Astrocyte of the hippocampus (primary cell): ENCODE measurements at regions not wholly inside any gene's neighbourhood (a gene's known extent, or its start where the extent isn't known, plus 50 kb on each side); places are given as distances from the start of the nearest gene placed in this dataset.

Source experiments
- DNase-seq: peaks from one replicate; pipeline ENCODE4 v3.0.0; 2011; ENCODE audit warnings: low read depth, low spot score

DNA sequence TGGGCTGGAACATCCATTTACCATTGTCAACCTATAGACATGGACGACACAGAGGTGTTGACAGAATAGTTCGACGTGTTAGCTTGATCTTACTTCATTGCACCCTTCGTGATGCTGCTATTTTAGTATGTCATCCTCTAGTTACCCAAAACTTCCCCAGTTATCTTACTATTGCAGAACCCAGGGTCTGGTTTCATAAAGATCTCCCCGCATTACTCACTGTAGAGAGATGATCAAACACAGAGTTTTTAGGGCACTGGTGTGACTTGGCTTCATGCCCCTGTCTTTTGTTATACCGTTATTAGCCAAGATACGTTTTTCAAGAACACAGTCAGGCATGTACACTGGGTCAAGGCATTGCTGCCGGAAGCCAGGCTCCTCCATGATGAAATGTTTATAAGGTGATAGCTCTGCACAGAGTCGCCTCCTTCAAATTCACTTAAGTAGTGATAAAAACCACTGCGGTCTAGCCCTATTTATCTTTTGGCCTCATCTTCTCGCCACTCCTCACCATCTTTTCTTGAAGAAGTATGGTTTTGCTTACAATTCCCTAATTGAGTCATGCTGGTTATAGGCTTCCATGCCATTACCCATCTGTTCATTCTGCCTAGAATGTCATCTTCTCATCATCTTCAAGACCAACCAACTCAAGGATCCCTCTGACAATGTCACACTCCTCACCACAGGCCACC lies 1127.9 kb downstream of the VRK1 start:
- DNase-seq, result no peak

DNA sequence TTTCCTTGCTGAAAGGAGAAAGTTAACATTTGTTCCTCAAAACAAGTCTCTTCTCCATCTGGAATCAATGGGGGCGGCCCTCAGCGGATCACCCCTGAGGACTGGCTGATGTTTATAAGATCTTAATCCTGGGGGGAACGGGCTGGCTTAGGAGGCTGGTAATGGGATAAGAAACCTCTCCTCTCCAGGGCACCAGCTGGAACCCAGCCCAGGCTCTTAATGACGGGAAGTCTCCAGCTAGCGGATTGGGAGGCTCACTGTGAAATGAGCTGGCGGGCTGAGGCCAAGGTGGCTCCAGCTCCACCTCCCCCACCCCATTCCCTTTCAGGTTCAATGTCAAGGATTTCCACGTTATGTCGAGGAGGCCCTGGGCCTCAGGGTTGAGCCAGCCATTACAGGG lies 1133.0 kb downstream of the VRK1 start:
- no peak for DNase-seq

DNA sequence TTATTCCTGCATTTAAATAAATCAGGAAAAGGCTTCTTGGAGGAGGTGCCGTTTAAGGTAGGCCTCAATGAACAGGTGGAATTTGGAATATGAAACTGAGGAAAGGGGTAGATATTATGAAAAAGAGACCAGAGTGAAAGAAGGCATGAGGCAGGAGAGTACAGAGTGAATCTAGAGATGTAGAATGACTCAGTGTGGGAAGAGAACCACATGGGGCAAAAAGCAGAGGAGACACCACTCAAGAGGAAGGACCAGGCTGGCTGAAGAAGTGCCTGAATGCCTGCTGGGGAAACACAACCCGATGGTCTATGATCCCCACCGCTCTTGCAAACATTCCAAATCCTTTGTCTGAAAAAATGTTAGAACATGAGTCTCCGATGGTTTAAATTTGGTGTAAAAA lies 1134.1 kb downstream of the VRK1 start:
- no peak for DNase-seq

DNA sequence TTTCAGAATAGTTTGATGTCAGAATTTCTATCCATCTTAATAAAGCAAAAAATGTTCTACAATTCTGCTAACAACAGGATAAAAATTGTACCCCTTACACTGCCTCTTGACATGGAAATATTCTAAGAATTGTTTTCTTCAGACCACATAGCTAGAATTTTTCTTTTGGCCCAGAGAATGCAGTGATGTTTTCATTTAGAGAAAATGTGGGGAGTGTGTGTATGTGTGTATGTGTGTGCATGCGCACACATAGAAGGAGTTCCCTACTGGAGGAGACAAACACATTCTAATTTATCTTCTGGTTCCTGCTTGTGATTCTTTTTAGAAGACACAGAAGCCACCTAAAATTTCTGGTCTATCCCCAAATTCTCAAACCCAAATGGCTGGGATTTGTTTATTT lies 1145.7 kb downstream of the VRK1 start:
- peak; percentile 3 for DNase-seq

DNA sequence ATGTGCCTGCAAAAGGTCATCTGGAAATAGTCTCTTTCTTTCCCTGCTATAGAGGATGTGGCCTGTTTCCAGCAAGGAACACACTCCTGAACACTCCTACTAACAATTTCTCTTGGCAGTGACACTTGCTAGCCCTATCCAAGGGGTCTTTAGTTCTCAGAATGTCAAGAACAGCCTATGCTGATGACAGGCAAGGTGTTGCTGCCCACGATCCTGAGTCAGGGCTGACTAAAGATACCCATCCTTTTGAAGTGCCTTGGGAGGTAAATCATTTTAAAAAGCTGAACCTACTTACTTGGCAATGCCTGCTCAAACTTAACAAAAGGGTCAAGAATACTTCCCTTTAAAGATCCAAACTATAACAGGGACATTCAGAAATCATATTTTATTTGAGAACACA lies 1146.4 kb downstream of the VRK1 start:
- DNase-seq, result no peak

DNA sequence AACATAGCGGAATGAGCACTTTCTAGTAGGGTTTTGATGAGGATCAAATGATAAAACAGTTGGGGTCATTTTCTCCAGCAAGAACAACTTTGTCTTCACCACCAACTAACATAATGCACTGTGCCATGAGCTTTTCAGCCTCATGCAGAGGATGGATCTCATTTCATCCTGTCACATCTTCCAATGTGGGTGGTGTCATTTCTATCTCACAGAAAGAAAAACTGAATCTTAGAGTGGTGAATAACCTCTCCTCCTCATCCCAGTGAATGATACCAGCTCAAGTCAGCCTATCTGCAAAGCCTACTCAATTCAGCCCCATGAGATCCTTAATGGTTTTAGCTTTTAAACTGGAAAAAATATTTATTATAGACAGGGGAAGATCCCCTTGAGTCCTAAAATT lies 1147.2 kb downstream of the VRK1 start:
- no peak for DNase-seq

DNA sequence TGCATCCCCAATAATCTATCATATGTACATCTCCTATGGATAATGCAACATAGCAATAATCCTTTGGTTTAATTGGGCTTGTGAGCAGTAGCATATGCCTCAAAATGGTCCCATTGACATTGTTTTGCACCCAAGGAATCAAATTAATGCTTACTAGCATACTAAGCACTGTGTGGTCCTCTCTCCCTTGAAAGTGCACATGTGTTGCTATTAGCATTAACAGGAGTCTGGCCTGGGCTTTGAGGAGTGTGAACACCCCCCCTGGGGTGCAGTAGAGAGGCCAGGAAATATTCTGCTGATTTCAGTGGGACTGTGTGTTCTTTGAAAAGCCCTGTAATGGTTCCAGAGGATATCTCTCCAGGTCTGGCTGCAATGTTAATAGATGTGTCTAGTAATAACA lies 1148.4 kb downstream of the VRK1 start:
- no peak for DNase-seq

DNA sequence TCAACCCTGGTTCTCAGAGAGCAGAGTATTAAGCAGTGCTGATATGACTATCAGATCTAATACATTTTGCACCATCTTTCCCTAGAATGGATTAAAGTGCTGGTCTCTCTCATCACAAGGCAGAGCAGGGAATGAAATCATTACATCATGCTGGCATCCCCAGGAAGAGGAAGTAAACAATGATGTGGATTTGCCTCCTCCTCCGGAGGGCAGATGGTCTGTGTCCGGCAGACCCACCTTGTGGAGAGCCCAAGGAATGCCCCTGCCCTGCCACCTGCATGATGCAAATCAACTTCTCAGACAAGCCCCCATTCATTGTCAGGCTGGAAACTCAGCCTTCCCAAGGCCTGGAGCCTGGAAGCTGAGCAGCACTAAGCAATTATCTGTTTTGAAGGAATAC lies 1149.1 kb downstream of the VRK1 start:
- no peak for DNase-seq

DNA sequence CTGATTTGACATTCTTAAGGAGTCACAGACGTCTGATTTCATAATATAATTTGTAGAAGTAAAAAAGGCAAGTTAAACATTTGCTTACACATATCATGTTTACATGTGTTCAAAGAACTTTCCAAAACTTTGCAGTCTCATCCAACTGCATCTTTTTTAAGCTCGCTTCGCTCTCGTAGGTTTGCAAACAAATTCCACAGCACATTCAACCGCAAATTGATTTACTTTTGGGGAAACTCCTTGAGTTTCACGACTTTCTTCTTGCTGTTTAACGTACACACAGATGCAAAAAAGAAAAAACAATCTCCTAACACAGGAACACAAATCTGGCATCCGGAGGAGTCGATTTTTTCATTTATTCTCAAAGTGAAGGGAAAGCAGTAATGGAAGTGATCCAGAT lies 1149.5 kb downstream of the VRK1 start:
- no peak for DNase-seq

DNA sequence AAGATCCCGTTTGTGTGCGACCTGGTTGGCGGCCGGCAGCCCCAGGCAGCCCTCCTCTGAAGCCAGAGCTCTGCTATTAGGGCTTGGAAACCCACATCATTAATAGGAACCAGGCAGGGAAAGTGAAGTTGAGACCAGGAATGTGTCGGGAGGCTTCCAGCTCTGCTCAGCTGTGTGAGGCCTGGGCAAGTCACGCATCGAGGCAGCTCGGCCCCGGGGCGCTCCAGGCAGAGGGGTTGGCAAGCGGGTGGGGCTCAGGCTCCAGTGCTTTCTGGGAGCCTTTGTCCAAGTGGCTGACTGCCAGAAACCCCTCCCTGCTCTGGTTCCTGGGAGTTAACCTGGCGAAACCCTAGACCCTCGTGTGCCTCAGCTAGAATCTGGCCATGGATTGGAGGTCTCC lies 1151.7 kb downstream of the VRK1 start:
- no peak for DNase-seq

DNA sequence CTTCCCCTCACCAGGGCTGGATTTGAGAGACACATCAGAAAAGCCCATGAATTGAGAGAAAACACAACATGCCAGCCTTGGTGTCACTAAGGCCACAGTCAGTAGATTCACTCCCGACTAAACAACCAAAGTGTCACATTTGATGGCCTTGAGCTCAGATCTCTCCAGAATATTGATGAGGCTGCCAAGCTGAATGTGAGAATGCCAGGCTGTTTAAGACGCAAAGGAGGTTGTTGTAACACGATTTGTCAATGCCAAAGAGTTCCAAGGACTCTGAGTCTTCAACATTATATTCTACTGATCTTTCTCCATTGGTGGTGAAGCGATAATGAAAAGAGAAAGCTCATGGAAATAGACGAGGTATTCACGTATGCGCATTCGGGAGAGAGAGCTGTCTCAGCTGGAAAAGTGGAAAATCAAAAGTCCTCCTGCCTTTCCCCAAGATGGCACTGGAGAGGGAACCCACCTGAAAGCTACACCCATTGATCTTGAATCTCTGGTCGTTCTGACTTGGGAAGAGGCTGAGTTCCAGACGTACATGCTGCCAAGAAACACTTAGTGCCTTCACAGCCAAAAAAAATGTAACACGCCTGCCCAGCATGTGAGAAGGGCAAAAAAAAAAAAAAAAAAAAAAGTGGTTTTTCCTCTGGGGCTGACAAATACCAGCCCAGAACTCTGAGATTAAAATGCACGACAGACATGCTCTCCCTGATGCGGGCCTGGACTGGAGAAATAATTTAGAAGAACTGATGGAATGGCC lies 1159.6 kb downstream of the VRK1 start:
- no peak for DNase-seq

DNA sequence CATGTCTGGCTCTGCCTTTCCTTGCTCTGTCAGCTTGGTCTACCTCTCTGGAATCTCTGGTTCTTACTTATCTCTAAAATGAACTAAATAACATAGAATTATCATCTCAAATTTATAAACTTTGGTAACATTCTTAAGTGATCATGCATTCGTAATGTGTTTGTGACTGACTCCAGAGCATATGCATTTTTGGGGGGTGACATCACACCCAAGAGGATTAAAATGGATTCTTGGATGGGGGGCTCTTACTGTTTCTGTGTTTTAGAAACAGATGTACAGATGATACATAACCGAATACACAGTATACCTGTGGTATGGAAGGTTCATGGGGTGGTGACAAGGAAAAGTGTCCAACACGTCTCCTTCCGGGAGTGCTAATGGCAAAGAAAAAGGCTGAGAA lies 1162.1 kb downstream of the VRK1 start:
- no peak for DNase-seq

DNA sequence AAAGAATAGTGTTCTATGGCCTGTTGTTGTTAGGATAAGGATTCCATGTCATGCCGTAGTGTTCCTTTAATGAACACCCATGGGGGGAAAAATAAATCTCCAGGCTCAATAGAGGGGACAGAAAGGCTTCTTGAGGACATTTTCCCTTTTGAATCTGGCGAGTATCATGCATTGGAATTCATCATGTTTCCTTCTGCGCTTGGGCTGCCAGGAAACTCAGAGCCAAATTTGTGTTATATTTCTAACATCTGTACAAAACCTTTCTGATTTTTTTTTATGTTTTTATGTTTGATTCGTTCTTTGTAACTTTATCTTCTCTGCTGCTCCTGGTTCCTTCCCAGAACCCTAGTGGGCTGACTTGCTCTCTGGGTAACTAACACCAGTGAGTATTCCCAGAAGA lies 1163.3 kb downstream of the VRK1 start:
- no peak for DNase-seq

DNA sequence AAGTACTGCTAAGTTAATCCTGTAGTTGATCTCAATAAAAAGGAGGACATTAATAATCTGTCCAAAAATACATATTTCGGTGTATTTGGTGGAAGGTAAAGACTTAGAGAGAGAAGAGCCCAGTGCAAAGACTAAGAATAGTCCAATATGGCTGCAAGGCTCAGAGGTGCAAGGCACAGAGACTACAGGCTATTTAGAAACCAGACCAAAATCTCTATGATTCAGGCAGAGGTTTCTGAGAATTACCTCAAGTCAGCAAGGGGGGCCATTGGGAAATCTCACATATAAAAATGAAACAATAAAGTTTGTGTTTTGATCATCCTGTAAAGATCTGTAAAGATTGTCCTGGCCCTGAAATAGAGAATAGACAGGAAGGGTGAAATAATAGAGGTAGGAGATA lies 1173.0 kb downstream of the VRK1 start:
- no peak for DNase-seq

DNA sequence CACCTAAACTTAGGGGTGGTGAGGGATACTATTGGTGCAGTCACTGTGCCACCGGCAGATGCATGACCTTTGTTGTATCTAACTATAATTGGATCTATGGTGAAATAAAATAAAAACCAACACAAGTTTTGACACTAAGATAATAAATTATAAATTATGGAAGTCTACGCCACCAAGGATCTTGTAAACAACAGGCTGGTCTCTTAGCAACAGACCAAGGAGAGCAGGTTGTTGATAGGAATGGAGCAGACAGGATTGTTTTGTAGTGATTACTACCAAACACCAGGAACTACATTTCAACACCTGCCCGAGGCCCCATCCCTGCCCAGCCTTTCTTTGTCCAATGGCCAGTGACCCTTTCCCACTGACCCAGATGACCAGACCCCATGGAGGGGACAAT lies 1178.0 kb downstream of the VRK1 start:
- DNase-seq, result no peak

DNA sequence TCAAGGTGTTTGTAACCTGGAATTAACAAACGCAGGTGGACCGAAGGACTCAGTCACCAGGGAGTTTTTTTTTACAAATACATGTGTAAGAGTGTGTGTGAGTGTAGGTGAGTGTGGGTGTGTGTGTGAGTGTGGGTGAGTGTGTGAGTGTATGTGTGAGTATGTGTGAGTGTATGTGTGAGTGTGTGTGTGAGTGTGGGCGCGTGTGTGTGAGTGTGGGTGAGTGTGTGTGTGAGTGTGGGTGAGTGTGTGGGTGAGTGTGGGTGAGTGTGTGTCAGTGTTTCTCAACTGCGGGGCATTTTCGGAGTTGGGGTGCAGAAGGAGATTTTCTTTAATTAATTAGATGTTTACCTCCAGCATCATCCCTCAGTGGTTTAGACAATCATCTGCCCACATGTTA lies 1178.8 kb downstream of the VRK1 start:
- DNase-seq, result no peak

DNA sequence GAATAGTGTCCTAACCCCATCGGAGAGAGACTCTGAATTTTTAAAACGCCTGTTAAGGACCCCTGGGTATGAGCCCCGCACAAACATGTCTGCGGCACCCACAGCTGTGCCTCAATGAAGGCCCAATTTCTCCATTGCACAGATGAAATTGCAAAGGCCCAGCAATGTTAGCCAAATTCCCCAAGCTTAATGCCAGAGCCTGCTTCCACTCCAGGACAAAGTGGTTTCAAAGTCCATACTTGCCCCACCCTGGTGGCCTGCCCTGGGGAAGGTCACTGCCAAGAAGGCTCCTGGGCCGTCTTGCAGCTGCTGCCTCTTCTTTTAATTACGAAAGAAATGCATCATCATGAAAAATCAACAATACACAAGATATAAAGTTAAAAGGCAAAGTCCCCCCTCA lies 1179.7 kb downstream of the VRK1 start:
- DNase-seq, result no peak

DNA sequence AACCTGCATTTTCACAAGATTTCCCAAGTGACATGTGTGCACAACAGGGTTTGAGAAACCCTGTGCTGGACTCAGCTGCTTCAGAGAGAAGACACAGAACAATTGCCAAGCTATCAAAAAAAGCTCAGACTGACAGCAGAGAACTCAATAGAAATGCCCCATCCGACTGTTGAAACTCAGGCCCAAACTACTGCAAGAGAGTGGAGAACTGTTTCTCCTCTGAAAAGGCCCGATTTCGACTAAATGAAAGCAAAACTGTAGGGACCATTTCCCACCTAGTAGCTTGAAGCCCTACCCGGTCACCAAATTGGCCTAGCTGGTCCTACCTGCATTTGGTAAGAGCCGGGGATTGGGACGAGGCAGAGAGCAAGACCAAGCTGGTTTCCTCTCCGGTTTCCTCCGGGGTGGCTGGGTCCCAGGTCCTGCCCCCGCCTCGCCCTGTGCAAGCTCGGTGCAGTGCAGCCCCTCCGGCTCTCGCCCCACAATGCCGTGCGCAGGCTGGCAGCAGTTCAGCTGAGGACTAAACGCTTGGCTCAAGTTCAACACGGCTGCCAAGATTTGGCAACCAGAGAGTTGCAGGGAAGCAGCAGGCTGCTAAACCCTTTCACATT lies 1180.6 kb downstream of the VRK1 start:
- DNase-seq, result peak; percentile 86

DNA sequence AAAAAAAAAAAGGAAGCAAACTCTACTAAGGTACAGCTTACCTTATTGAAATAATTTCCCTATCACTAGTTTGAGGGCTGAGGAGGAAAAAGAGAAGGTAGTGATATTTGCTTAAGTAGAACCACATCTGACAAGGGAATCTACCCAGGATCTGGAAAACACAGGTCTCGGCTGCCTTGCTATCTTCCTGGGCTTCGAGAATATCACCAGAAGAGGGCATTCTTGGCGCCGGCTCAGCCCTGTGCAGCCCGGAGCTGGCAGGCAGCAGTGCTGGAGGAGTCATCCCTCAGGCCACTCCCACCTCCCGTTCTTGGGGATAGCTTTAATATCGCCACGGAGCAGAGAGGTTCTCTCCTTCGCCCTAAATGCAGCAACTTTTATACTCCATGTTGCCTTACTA lies 1181.2 kb downstream of the VRK1 start:
- DNase-seq, result peak; percentile 90

DNA sequence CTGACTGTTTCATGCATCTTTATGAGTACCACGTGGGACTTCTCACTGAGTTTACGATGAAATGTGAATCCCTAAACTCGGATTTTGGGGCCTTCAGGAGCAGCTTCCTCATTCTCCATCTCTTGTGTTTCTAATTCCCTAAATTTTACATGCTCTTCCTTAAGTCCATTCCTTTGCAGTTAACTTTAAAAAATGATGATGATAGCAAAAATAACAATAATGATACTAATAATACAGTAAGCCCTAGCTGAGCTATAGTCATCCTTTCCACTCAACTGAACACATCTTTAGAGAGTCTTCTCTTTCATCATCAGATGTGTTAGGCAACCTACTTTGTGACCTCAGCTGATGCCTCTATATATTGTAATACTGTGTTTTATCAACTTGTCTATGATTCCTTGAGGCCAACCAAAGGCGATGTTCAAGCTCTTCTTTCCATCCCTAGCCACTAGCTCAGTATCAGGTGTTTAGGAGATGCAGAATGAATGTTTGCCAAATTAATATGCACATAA lies 1196.4 kb downstream of the VRK1 start:
- DNase-seq, result no peak

DNA sequence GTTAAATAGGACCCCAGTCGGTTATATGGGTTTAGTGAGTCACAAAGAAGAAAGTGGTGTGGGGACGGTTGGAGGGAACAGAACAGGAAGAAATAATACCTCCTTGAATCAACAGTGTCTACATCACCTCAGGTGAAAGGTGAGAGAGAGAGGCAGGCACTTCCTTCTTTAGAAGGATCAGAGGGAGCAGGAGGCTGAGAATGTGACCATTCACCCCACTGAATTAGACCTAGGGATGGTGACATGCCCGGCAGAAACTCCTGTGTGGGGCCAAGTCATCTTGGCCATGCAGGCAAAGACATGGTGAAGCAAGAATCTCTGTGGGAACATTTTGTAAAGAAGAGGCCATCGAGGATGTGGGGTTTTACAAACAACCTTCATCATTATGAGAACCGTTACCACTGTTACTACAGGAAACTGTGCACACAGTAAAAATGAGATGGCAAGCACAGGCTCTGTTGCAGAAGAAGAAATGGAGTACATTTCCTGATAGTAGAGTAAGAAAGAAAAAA lies 1196.9 kb downstream of the VRK1 start:
- DNase-seq, result no peak

DNA sequence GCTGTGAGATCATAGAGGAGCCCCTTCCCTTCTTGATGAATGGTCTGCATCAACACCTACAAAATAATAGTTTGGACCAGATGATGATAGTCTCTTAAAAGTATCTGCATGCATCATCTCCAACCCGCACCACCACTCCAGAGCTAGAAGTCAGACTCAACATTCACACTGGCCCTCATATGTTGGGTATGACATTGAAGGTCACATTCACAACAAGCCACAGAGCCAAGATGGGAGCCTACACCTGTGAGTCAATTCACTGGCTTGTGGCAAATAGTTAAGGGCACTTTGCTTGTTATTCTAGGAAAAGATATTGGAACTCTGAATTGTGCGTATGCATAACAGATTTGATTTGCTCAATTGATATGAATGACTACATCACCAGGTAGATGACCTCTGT lies 1197.9 kb downstream of the VRK1 start:
- DNase-seq, result no peak

DNA sequence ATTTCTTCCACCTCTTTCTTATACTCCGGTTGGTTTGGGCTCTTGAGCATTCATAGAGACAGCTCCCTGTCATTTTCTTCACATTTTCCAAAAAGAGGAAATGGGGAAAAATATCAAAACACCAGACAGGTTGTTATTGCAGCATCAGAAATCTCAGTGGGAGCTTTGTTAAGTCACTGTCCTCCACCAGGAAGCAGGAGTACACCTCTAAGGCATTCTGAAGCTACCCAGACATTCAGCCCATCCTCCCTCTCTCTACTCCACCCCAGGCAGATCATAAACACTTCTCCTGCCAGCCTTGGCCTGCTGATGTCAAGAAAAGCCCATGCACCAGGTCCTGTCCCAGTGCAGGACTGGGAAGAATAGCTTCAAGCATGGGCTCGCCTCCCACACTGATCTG lies 1198.3 kb downstream of the VRK1 start:
- no peak for DNase-seq
